HepG2 (cell line): ENCODE measurements at regions not wholly inside any gene's neighbourhood (a gene's known extent, or its start where the extent isn't known, plus 50 kb on each side); places are given as distances from the start of the nearest gene placed in this dataset.

Experiments used
- ARID2 ChIP-seq: sonication (generic); formaldehyde crosslinking; IDR thresholded peaks from 2 replicates; pipeline ENCODE4 v1.8.1; 2022; ENCODE audit warnings: mild to moderate bottlenecking, missing genetic modification reagents, borderline replicate concordance
- BHLHE40 ChIP-seq: IDR thresholded peaks from 2 replicates; pipeline ENCODE4 v1.6.1; 2011; ENCODE audit warnings: low read length, improper control_type of control experiment
- CBX5 ChIP-seq: sonication (generic); formaldehyde crosslinking; IDR thresholded peaks from 2 replicates; pipeline ENCODE4 v1.4.0; 2020; ENCODE audit warnings: missing genetic modification reagents, borderline replicate concordance
- CREB1 ChIP-seq, 2 experiments: fragments of 450-650 bp in 1 of 2; IDR thresholded peaks; 2 replicates each; pipeline ENCODE4 v1.6.1; 2016 to 2017; ENCODE audit warnings: control low read depth in 1 of 2, mild to moderate bottlenecking in 1 of 2, missing compliant biosample characterization in 1 of 2, missing genetic modification characterization in 1 of 2
- GABPA ChIP-seq, 2 experiments: IDR thresholded peaks; 2 replicates each; pipeline ENCODE4 v1.6.1; 2011 to 2016; ENCODE audit warnings: low read depth in 2 of 2, low read length in 1 of 2, missing biosample characterization in 1 of 2, missing genetic modification characterization in 1 of 2
- JUND ChIP-seq: sonication (generic); formaldehyde crosslinking; IDR thresholded peaks from 2 replicates; pipeline ENCODE4 v1.8.0; 2022; ENCODE audit warnings: mild to moderate bottlenecking, missing genetic modification reagents
- KLF16 ChIP-seq, 2 experiments: sonication (generic) in 1 of 2; formaldehyde crosslinking in 1 of 2; IDR thresholded peaks; 2 replicates each; pipeline versions ENCODE4 v1.6.1 to v1.8.0; 2016 to 2023; ENCODE audit warnings: missing genetic modification reagents in 2 of 2, missing compliant biosample characterization in 1 of 2
- SIN3A ChIP-seq: IDR thresholded peaks from 2 replicates; pipeline ENCODE4 v1.6.1; 2011; ENCODE audit warnings: low read depth, mild to moderate bottlenecking, control low read depth, low read length, borderline replicate concordance
- ZMYM3 ChIP-seq: sonication (generic); formaldehyde crosslinking; IDR thresholded peaks from 2 replicates; pipeline ENCODE4 v1.5.1; 2020; ENCODE audit warnings: mild to moderate bottlenecking, missing genetic modification reagents
- ZNF317 ChIP-seq: sonication (generic); formaldehyde crosslinking; IDR thresholded peaks from 2 replicates; pipeline ENCODE4 v1.5.0; 2020; ENCODE audit warnings: mild to moderate bottlenecking, missing genetic modification reagents
- TF ChIP-seq, protein P1 (sequence below): sonication (generic); formaldehyde crosslinking; IDR thresholded peaks from 2 replicates; pipeline ENCODE4 v1.5.0; 2020; ENCODE audit warnings: mild to moderate bottlenecking, missing genetic modification reagents, moderate library complexity
- TF ChIP-seq, protein P2 (sequence below): sonication (generic); formaldehyde crosslinking; IDR thresholded peaks from 2 replicates; pipeline ENCODE4 v1.4.0; 2020; ENCODE audit warnings: missing genetic modification reagents

DNA sequence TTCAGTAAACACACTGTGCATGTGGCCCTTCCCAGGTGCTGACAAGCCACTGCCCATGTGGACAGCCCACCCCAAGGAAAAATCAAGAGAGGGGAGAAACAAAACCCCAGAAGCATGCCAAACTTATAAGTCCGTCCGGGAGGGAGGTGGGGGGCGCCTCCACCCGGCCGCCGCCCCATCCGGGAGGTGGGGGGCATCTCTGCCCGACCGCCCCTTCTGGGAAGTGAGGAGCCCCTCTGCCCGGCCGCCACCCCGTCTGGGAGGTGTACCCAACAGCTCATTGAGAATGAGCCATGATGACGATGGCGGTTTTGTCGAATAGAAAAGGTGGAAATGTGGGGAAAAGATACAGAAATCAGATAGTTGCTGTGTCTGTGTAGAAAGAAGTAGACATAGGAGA lies 53.8 kb upstream of the C2CD4B start:
- TF ChIP-seq BHLHE40 (no peak), SIN3A (no peak), KLF16 (CRISPR knock-in tag; IDR thresholded peaks at IDR 0.05) (no peak), ARID2 (CRISPR knock-in tag) (no peak), CBX5 (no peak), ZMYM3 (no peak), CREB1 (IDR thresholded peaks at IDR 0.05) (no peak), CREB1 (CRISPR knock-in tag; IDR thresholded peaks at IDR 0.05) (no peak), GABPA (IDR thresholded peaks at IDR 0.05; ENCODE audit: low read depth, low read length) (no peak), GABPA (CRISPR knock-in tag; IDR thresholded peaks at IDR 0.05; ENCODE audit: low read depth) (no peak), JUND (CRISPR knock-in tag) (no peak), ZNF317 (no peak)
- TF ChIP-seq, protein P1, sequence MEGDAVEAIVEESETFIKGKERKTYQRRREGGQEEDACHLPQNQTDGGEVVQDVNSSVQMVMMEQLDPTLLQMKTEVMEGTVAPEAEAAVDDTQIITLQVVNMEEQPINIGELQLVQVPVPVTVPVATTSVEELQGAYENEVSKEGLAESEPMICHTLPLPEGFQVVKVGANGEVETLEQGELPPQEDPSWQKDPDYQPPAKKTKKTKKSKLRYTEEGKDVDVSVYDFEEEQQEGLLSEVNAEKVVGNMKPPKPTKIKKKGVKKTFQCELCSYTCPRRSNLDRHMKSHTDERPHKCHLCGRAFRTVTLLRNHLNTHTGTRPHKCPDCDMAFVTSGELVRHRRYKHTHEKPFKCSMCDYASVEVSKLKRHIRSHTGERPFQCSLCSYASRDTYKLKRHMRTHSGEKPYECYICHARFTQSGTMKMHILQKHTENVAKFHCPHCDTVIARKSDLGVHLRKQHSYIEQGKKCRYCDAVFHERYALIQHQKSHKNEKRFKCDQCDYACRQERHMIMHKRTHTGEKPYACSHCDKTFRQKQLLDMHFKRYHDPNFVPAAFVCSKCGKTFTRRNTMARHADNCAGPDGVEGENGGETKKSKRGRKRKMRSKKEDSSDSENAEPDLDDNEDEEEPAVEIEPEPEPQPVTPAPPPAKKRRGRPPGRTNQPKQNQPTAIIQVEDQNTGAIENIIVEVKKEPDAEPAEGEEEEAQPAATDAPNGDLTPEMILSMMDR (CRISPR knock-in tag) = no peak
- TF ChIP-seq, protein P2, sequence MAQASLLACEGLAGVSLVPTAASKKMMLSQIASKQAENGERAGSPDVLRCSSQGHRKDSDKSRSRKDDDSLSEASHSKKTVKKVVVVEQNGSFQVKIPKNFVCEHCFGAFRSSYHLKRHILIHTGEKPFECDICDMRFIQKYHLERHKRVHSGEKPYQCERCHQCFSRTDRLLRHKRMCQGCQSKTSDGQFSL (CRISPR knock-in tag) = no peak
